Activated CD8-positive, alpha-beta memory T cell treated with anti-CD3 and anti-CD28 coated beads, Interleukin-2, amount 10 ng/mL, durations not matched to agents 7 days and 5 days (primary cell): ENCODE measurements at regions not wholly inside any gene's neighbourhood (a gene's known extent, or its start where the extent isn't known, plus 50 kb on each side); places are given as distances from the start of the nearest gene placed in this dataset.

Experiments
- ATAC-seq: fragments of 150-1000 bp; cut with Tn5 transposase; one replicate; pipeline ENCODE4 v1.10.0; 2021; ENCODE audit warnings: moderate library complexity
- CTCF ChIA-PET: fragments of 350-600 bp; sonication (Branson Sonifier 250); formaldehyde crosslinking; loops from one replicate; lab custom pipeline; 2021; ENCODE audit warnings: antibody characterized with exemption; lab: Charles Lee
- DNase-seq: peaks from one replicate; pipeline ENCODE4 v3.0.0-alpha.2; 2020
- H3K27ac Mint-ChIP-seq: one replicate; pipeline ENCODE4 v1.8.0; 2021; ENCODE audit warnings: mild to moderate bottlenecking, mixed read lengths
- H3K27me3 Mint-ChIP-seq: one replicate; pipeline ENCODE4 v1.8.0; 2021; ENCODE audit warnings: mixed read lengths
- H3K36me3 Mint-ChIP-seq: one replicate; pipeline ENCODE4 v1.8.0; 2021; ENCODE audit warnings: mild to moderate bottlenecking, mixed read lengths
- H3K4me1 Mint-ChIP-seq: one replicate; pipeline ENCODE4 v1.8.0; 2021; ENCODE audit warnings: mixed read lengths
- H3K4me3 Mint-ChIP-seq: one replicate; pipeline ENCODE4 v1.8.0; 2021; ENCODE audit warnings: mild to moderate bottlenecking, moderate library complexity, mixed read lengths
- H3K9me3 Mint-ChIP-seq: one replicate; pipeline ENCODE4 v1.8.0; 2022; ENCODE audit warnings: low read depth, mixed read lengths

DNA sequence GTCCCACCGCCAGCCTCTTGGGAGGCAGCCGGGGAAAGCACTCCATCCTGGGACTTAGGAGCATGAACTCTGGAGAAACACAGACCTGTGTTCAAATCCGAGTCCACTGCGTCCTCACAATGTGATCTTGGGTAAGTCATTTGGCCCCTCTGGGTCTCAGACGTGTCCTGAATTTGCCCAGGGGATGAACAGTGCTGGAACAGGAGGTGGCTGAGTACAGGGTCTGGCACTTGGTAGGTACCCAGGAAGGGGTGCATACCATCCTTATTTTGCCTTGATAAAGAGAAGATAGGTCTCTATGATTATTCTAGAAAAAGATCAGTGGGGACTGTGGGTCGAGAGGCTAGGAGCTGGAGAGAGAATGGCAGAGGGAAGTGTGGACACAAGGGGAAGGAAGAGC is 135.7 kb downstream of the FGF18 start:
- CTCF ChIA-PET, result no interaction called here
- no peak overlapping the region for H3K27ac Mint-ChIP-seq
- no peak for ATAC-seq

DNA sequence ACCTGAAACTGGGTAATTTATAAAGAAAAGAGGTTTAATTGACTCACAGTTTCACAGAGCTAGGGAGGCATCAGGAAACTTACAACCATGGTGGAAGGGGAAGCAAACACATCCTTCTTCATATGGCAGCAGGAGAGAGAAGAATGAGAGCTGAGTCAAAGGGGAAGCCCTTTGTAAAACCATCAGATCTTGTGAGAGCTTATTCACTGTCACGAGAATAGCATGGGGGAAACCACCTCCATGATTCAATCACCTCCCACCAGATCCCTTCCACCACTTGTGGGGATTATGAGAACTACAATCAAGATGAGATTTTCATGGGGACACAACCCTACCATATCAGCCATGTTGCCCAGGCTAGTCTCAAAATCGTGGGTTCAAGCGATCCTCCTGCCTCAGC is 143.4 kb downstream of the FGF18 start:
- Mint-ChIP-seq H3K9me3 (no peaks in the 10 kb centered on the region), H3K4me3 (no peak overlapping the region), H3K27ac (no peak overlapping the region), H3K36me3 (no peaks in the 10 kb centered on the region), H3K4me1 (no peaks in the 10 kb centered on the region), H3K27me3 (peaks cover 13% of the 10 kb centered on the region)
- CTCF ChIA-PET, result no interaction called here
- ATAC-seq (no peak), DNase-seq (no peak)

More for the DNA sequence above, 135.7 kb downstream of the FGF18 start:
- Mint-ChIP-seq H3K4me3 (no peak overlapping the region), H3K4me1 (no peaks in the 10 kb centered on the region), H3K27me3 (peaks cover 6% of the 10 kb centered on the region), H3K9me3 (no peaks in the 10 kb centered on the region), H3K36me3 (no peaks in the 10 kb centered on the region)
- DNase-seq, result no peak

DNA sequence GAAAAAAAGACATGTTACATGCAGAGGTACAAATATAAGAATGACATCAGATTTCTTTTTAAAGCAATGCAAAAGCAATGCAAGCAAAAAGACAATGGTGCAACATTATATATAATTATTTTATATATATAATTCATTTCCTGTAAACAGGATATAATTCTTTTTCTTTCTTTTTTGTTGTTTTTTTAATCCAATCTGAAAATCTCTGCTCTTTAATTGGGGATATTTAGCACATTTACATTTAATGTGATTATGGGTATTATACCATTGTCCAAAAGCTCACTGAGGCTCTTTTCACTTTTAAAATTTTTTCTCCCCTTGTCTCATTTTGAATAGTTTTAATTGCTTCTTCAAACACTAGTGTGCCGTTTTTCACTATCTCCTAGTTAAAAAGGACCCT is 148.9 kb downstream of the FGF18 start:
- Mint-ChIP-seq H3K27me3 (peaks cover 13% of the 10 kb centered on the region), H3K36me3 (peaks cover 2% of the 10 kb centered on the region), H3K9me3 (peaks cover 8% of the 10 kb centered on the region), H3K4me3 (no peak overlapping the region), H3K27ac (no peak overlapping the region), H3K4me1 (no peaks in the 10 kb centered on the region)
- DNase-seq (no peak), ATAC-seq (no peak)
- CTCF ChIA-PET, result no interaction called here

DNA sequence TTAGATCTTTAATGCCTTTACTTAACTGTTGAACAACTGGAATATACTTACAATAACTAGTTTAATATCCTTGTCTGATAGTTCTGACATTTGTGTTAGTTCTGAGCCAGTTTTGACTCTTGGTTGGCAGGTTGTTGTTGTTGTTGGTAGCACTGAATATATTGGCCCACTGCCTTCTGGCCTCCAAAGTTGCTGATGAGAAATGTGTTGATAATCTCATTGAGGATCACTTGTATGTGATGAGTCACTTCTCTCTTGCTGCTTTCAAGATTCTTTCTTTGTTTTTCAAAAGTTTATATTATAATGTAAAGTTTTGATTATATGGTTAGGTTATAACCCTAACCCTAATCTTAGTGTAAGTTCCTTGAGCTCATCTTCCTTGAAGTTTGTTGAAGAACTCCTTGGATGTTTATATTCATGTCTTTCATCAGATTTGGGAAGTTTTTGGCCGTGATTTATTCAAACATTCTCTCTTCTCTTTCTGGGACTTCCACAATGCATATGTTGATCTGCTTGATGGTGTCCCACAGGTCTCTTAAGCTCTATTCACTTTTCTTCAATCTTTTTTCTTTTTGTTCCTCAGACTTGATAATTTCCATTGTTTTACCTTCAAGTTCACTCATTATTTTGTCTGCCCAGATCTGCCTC is 149.7 kb downstream of the FGF18 start:
- peaks cover 2% of the 10 kb centered on the region for H3K36me3 Mint-ChIP-seq
- ATAC-seq (no peak), DNase-seq (no peak)
- H3K4me3 Mint-ChIP-seq, result no peak overlapping the region
- H3K9me3 Mint-ChIP-seq, result peaks cover 8% of the 10 kb centered on the region
- no peaks in the 10 kb centered on the region for H3K4me1 Mint-ChIP-seq
- CTCF ChIA-PET, result no interaction called here
- H3K27ac Mint-ChIP-seq, result no peak overlapping the region
- H3K27me3 Mint-ChIP-seq, result peaks cover 10% of the 10 kb centered on the region

DNA sequence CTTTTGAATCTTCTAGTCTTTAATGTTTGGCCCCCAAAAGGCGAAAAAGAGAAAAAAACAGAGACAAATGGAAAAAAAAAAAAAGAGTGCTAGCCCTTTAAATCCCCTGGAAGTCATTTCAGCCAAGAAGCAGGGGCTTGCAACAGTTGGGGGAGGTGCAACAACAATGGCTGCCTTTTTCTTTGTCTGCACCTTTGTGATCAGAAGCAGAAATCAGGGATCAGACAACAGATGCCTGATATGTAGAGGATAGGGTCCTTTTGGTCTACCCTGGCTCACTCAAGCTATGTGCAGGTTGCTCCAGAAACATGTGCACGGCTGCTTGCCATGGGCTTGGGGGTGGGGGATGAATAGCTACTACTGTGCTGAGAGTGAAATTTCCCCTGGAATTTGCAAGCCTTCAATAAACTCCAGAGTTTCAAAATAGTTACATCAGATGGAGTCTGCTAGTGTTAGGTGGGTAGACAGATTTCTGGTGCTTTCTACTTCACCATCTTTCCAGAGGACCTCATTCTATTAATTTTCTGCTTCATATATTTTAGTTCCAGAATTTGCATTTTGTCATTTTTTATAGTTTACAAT is 150.9 kb downstream of the FGF18 start:
- Mint-ChIP-seq H3K4me3 (no peak overlapping the region), H3K36me3 (peaks cover 2% of the 10 kb centered on the region)

DNA sequence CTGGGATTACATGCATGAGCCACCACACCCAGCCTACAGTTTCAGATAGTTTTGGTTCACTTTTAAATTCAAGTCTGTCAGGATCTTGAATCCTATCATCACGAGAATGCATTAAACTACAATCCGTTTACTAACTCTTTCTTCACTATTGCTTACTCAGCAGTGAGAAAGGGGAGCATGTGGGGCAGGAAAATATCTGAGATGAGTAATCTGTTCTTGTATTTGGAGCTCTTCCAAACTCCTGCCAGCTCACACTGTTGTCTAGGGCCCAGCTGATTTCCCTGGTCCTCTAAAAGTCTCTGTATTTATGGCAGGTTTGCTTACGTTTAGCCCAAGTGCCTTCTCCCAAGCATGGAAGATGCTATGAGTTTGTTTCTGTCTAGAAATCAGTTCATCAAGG is 152.2 kb downstream of the FGF18 start:
- H3K36me3 Mint-ChIP-seq, result peaks cover 2% of the 10 kb centered on the region
- no peak overlapping the region for H3K27ac Mint-ChIP-seq
- H3K27me3 Mint-ChIP-seq, result peaks cover 10% of the 10 kb centered on the region
- ATAC-seq (no peak), DNase-seq (no peak)
- H3K4me3 Mint-ChIP-seq, result no peak overlapping the region
- H3K9me3 Mint-ChIP-seq, result peaks cover 8% of the 10 kb centered on the region
- H3K4me1 Mint-ChIP-seq, result no peaks in the 10 kb centered on the region
- CTCF ChIA-PET, result no interaction called here

More for the DNA sequence above, 150.9 kb downstream of the FGF18 start:
- H3K4me1 Mint-ChIP-seq, result no peaks in the 10 kb centered on the region
- DNase-seq, result no peak
- H3K9me3 Mint-ChIP-seq, result peaks cover 8% of the 10 kb centered on the region
- no peak overlapping the region for H3K27ac Mint-ChIP-seq
- CTCF ChIA-PET, result no interaction called here
- no peak for ATAC-seq
- H3K27me3 Mint-ChIP-seq, result peaks cover 10% of the 10 kb centered on the region

DNA sequence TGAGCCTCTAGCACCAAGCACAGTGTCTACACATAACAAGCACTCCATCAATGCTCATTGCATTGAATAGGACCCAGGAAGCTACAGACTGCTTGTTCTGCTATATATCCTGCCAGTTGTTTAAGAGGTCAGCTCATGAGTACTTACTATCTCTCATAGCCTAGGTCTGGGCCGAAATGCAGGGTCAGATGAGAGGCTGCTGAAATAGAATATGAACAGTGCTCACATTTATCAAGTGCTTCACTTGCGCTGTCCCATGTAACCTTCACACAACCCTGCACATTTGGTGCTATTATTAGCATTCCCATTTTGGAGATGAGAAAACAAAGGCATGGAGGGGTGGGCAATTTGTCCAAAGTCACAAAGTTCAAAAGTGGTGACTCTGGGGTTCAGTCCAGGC is 153.6 kb downstream of the FGF18 start:
- Mint-ChIP-seq H3K4me3 (no peak overlapping the region), H3K4me1 (no peaks in the 10 kb centered on the region), H3K27me3 (peaks cover 5% of the 10 kb centered on the region), H3K27ac (no peak overlapping the region), H3K36me3 (peaks cover 2% of the 10 kb centered on the region), H3K9me3 (peaks cover 8% of the 10 kb centered on the region)
- ATAC-seq (no peak), DNase-seq (no peak)
- CTCF ChIA-PET, result no interaction called here

DNA sequence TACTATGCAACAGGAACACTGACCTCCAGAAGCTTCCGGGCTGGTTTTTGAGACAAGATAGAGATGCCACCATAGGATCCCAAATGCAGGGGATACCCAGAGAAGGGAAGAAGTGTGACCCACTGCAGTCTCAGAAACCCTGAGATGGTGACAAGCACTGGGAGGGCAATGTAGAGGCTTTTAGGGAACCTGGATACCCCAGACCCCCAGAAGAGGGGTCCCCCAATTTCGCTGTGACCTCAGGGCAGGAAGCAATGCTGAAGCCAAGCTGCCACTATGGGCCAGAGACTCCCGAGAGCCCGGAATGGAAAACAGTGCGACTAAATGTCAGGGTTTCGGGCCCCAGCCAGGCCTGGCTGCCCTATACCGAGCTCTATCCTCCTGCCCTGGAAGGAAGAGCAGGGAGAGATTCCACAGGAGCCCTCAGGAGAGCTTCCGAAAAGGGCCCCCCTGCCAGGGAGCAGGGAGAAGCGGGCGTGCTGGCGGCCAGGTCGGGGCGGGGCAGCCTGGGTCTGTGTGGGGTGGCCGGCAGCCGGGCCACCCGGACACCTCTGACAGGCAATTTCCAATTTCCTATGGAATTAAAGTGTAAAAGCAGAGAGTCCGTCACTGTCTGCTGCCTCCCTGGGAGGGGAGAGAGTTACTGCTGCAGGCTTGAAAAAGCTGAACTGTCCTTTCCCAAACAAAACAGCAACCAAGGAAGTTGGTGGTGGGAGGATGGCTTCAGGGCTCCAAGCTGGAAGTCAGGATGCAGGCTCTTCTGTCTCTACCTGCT is 154.2 kb downstream of the FGF18 start:
- CTCF ChIA-PET, result no interaction called here
- DNase-seq, result no peak
- H3K27ac Mint-ChIP-seq, result no peak overlapping the region
- peaks cover 8% of the 10 kb centered on the region for H3K9me3 Mint-ChIP-seq
- peaks cover 2% of the 10 kb centered on the region for H3K36me3 Mint-ChIP-seq
- no peak for ATAC-seq
- H3K4me1 Mint-ChIP-seq, result no peaks in the 10 kb centered on the region
- H3K4me3 Mint-ChIP-seq, result no peak overlapping the region
- H3K27me3 Mint-ChIP-seq, result peaks cover 4% of the 10 kb centered on the region

DNA sequence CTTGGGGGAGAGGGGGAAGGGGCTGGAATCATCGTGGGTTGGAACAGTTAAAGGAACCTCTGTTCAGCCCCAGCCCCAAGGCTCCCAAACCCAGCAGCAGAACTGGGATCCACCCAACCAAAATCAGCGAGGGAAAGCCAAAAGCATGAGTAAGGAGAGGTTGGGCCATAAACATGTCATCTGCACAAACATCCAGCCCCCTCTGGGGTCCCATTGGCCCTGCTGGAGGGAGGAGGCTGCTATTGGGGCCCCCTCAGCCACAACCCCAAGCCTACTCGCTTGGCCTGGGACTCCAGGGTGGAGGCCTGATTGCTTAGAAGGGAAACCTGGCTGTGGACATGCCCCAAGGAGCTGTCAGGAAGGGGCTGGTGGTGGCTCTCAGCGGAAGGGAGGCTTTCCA is 154.9 kb downstream of the FGF18 start:
- CTCF ChIA-PET, result no interaction called here
- ATAC-seq (no peak), DNase-seq (no peak)
- Mint-ChIP-seq H3K27me3 (no peaks in the 10 kb centered on the region), H3K4me1 (no peaks in the 10 kb centered on the region), H3K9me3 (peaks cover 5% of the 10 kb centered on the region), H3K4me3 (no peak overlapping the region), H3K27ac (no peak overlapping the region), H3K36me3 (peaks cover 2% of the 10 kb centered on the region)

DNA sequence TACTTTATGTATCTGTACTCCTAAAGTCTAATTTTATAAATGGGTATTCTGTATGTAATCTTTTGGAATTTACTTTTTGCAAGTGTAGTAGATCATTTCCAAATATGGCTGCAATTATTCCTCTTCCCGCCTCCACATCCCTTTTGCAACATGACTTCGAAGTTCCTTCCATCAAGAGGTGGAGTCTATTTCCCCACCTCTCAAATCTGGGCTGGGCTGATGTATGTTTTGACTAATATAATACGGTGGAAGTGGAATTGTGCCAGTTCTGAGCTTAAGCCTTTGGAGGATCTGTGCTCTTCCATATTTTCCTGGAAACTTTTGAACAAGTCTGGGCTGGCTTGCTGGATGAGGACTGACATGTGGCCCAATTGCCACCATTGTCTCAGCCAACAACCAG is 155.9 kb downstream of the FGF18 start:
- H3K27ac Mint-ChIP-seq, result no peak overlapping the region
- ATAC-seq (no peak), DNase-seq (no peak)
- H3K9me3 Mint-ChIP-seq, result no peaks in the 10 kb centered on the region
- no peak overlapping the region for H3K4me3 Mint-ChIP-seq
- H3K4me1 Mint-ChIP-seq, result no peaks in the 10 kb centered on the region
- H3K27me3 Mint-ChIP-seq, result no peaks in the 10 kb centered on the region
- H3K36me3 Mint-ChIP-seq, result no peaks in the 10 kb centered on the region
- CTCF ChIA-PET, result no interaction called here

DNA sequence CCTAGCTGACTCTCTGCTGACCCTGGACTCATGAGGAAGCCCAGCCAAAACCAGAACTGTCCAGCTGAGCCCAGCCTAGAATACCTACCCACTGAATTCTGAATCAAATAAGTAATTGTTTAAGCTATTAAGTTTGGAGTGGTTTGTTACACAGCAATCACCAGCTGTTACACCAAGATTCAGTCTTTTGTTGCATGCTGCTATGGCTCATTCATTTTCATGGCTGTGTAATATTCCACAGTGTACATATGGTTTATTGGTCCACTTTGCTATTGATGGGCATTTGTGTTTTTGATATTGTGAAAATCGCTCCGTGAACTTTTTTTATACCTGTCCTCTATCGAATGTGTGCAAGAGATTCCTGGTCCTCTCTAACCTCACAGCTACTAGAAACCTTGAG is 156.4 kb downstream of the FGF18 start:
- DNase-seq, result no peak
- Mint-ChIP-seq H3K9me3 (no peaks in the 10 kb centered on the region), H3K4me1 (no peaks in the 10 kb centered on the region), H3K36me3 (no peaks in the 10 kb centered on the region), H3K27me3 (no peaks in the 10 kb centered on the region), H3K27ac (no peak overlapping the region), H3K4me3 (no peak overlapping the region)
- ATAC-seq, result no peak
- CTCF ChIA-PET, result no interaction called here

DNA sequence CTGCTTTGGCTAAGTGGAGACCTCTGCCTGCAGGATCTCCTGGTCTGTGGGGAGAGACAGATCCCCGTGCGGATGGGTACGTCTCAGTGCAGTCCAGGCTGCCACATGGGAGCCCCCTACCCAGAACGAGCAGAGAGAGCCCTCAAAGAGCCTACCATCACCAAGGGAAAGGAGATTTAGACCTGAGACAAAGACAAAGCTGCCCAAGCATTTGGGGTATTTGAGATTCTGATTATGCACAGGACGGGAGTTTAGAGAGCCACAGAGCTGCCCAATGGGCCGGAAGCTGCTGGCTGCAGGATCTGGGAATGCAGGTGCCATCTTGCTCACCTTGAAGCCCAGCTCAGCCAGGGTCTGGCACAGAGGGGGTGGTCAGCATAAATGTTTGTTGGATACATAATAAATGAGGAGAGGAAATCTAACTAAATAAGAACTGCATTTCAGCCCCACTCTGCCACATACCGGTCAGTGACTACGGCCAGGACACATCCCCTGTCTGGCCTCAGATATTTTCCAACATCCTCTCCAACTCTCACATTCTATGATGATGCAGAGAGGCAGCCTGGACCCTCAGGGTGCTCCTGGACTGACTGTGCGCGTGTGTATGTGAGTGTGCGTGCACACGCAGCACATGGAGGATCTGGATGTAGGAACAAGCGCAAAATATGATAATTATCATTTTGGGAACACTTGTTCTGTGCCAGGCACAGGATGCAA is 157.8 kb downstream of the FGF18 start:
- DNase-seq (no peak), ATAC-seq (no peak)
- Mint-ChIP-seq H3K27ac (no peak overlapping the region), H3K4me1 (no peaks in the 10 kb centered on the region), H3K36me3 (no peaks in the 10 kb centered on the region), H3K9me3 (no peaks in the 10 kb centered on the region), H3K27me3 (no peaks in the 10 kb centered on the region), H3K4me3 (no peak overlapping the region)
- CTCF ChIA-PET, result no interaction called here

DNA sequence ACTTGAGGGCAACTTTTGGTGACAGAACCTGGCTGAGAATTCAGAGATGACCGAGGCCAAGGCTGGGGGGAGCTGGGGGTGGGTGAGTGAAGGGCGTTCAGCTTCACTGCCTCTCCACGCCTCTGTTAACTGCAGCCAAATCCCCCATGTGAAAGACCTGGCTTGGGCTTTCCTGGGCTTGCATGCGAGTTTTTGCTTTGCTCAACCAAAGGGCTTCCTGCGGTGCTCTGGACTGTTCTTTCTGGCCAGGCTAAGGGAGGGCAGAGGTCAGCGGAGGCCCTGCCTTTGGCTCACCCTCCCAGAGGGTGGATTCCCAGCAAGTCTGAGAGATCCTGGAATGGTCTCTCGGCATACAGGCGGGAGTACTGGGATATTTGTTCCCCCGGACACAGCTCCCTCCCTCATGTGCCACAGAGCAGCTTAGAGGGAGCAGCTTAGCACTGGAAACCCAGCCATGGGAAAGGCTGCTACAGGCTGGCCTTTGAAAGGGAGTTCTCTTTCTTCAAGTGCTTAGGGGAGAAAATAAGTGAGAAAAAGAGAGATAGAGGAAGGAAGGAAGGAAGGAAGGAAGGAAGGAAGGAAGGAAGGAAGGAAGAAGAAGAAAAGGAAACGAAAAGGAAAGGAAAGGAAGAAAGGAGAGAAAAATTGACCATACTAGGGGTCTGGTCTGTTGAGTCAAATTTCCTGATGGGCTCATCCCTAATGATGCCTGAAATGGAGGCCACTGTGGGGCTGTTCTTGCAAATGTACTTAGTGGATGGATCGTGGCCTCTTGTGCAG is 158.8 kb downstream of the FGF18 start:
- Mint-ChIP-seq H3K4me3 (no peak overlapping the region), H3K27me3 (no peaks in the 10 kb centered on the region), H3K27ac (no peak overlapping the region), H3K9me3 (no peaks in the 10 kb centered on the region), H3K4me1 (no peaks in the 10 kb centered on the region), H3K36me3 (no peaks in the 10 kb centered on the region)
- CTCF ChIA-PET, result no interaction called here
- DNase-seq, result no peak
- no peak for ATAC-seq
